ENCODE measurements at regions not wholly inside any gene's neighbourhood (a gene's known extent, or its start where the extent isn't known, plus 50 kb on each side); places are given as distances from the start of the nearest gene placed in this dataset.

DNA sequence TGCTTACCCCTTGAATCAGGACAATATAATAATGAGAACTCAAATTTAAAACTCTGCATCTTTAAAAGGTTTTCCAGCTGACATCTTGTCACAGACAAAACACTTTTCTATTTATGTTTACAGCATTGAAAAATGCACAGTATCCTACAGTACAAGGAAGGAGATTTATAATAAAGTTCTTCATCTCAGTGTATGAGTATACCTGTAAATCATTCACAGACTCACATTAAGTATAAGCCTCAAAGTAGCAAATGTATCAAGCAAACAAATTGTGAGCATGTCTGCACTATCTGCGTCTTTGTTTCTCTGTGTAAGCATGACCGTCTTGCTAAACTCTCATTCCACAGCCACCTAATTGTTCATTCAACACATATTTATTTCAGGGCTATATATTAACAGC, 52.8 kb downstream of the PPP1R2C start:
- no peak for DNase-seq

- DNase-seq = no peak
Measured at GRCh38 chrX:42720209-42720608, 57.8 kb downstream of the PPP1R2C start.

- no peak for DNase-seq
Measured at GRCh38 chrX:42715701-42716262, 62.2 kb downstream of the PPP1R2C start.

DNA sequence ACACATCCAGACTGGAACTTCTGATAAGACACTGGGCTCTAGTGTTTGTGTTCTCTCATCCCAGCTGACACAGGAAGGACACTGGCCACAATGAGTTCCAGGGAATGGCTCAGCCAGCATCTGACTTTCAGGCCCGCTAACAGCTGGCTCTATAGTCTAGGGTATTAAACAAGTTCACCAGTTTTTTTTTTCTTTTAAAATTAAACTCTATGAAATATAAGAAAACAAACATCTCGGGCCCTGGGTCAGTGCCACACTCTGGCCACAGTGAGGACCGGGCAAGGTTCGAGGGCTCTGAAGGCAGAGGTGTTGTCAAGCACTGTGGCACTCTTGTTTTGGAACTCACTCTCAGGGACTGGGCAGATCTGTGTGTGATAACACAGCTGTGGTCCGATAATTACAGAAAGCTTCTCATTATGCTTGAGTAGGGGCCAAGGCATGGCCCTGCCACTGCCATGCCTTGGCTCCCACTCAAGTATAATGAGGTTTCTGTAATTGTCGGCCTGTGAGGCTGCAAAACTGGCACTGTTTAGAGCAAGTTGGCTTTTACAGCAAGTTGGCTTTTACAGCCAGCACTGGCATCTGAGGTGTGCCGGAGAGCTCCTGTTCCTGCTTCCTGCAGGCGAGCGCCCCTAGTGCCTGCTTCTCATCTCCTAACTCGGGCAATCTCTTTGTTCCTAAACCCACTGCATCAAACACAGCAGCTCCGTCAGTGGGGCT, 62.8 kb downstream of the PPP1R2C start:
- DNase-seq = peak; percentile 31

GRCh38 chrX:42710452-42710851, 67.5 kb downstream of the PPP1R2C start:
- no peak for DNase-seq

- DNase-seq = no peak
Measured at GRCh38 chrX:42708222-42708621, 69.7 kb downstream of the PPP1R2C start.

DNA sequence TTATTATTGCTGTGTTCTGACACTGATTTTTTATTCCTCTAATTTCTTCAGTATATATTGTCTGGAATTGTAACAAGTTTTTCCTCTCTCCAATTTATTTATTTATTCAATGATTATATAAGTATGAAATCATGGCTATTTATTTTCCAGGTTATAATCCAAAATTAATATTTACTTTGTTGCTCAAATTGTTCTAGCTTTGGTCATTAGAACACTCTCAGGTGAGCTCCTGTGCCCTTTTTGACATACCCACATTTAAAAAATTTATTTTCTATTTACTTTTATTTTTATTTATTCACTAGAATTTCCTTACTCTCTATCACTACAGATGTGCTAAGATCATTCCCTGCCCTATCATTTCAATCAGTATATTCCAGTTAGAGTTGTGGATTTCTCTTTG, 70.2 kb downstream of the PPP1R2C start:
- no peak for DNase-seq

GRCh38 chrX:42704454-42704853, 73.5 kb downstream of the PPP1R2C start:
- no peak for DNase-seq

DNA sequence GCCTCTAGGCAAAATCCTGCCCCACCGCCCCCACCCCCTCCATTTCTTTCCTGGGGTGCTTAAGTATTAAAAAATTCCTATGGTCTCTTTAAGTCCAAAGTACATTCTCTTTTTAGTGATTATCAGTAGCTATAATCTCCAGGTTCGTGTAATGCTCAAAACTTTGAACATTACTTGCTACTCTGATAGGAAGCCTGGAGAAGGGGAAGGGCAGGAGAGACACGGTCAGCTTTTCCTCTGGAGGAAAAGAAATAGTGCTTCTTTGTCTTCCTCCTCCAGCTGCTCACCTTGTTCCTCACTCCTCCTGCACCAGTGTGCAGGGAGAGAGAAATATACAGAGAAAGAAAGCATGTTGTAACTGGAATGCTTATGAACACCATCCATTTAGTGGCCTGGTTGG, 80.4 kb downstream of the PPP1R2C start:
- DNase-seq = no peak

- no peak for DNase-seq
Measured at GRCh38 chrX:42696536-42697124, 81.3 kb downstream of the PPP1R2C start.

- no peak for DNase-seq
Measured at GRCh38 chrX:42695800-42696358, 82.1 kb downstream of the PPP1R2C start.

GRCh38 chrX:42694260-42694815, 83.6 kb downstream of the PPP1R2C start:
- no peak for DNase-seq

- no peak for DNase-seq
Measured at GRCh38 chrX:42691196-42691595, 86.8 kb downstream of the PPP1R2C start.

DNA sequence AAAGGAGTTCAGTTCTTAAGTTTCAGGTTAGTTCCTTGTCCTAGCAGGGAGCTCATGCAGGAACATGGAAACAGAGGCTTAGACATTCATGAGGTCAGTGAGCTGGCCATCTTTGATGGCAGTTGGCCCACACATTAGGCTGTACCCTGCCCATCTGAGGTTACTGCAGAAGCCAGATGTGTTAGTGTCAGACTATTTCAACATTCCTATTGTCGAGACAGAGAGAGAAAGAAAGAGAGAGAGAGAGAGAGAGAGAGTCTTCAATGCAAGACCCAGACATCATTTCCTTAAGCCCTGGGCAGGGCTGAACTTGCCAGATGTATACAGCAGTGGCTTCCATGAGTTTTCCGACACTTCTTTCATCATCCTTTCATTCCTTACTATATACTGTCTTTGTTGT, 91.3 kb downstream of the PPP1R2C start:
- DNase-seq = no peak

DNA sequence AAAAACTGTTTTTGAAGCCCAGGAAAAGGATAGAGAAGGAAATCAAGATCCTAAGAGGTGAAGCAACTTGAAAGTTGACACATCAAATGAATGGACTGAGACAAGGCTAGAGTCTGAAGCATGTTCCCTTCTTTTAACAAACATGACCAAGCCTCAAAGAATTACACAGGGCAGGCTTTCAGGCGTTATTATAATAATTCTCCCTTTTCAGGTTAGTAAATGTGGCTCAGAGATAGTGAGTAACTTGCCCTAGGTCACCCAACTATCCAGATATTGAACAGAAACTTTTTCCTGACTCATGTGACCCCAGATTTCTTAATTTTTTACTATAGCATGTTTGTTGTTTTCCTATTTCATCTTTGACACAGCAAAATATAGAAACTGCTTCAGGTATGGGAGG, 91.7 kb downstream of the PPP1R2C start:
- no peak for DNase-seq

DNA sequence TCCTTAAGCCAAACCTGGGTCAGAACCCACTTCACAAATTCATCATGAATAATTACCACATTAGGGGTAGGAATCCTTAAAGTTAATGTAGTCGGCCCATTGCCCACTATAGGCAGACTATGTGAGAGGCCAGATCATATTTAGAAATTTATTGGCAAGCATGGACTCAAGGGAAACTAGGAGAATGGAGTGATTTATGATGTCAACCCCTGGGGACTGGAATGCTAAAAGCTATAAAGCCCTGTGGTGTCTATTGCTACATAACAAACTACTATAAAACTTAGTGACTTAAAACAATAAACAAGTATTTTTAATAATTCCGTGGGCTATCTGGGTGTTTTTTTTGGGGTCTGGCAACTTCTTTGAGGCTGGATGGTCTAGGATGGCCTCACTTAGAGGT, 93.9 kb downstream of the PPP1R2C start:
- no peak for DNase-seq

DNA sequence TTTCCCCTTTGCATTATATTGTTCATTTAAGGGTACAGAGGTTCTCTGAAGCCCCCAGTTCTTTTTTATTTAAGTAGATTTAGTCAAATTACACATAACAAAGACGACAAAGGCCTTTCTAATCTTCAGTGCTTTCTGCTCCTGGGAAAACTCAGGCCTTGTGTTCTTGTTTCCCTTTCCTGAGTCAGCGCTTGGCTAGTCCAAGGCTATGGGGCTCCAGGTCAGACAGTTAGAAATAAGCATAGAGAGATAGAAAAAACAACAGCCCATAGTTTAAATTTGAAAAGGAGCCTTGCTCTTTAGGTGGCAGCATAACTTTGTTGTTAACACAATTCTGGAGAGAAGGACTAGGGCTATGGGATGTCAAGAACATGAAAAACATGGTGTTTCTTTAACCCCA, 97.3 kb downstream of the PPP1R2C start:
- no peak for DNase-seq

- no peak for DNase-seq
Measured at GRCh38 chrX:42678133-42678532, 99.8 kb downstream of the PPP1R2C start.

DNA sequence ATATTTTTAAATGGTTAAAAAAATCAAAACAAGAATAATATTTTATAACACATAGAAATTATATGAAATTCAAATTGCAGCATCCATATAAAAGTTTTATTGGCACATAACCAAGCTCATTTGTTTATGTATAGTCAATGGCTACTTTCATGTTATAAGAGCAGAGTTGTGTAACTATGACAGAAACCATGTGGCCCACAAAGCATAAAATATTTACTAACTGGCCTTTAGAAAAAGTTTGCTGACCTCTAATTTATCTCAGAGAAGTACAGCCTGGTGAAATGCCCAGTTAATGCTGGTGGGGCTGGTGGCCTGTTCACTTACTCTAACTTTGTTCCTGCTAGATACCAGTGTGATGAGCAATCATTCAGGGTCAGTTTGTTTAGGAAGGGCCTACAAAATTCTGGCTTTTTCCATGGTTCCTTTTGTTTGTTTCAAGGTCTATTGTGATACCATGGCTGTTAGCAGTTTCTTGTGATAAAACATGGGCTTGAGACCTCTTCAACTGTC, 104.6 kb downstream of the PPP1R2C start:
- no peak for DNase-seq

- DNase-seq = no peak
Measured at GRCh38 chrX:42664680-42665079, 113.3 kb downstream of the PPP1R2C start.

GRCh38 chrX:42628471-42628870, 149.5 kb downstream of the PPP1R2C start:
- no peak for DNase-seq

DNA sequence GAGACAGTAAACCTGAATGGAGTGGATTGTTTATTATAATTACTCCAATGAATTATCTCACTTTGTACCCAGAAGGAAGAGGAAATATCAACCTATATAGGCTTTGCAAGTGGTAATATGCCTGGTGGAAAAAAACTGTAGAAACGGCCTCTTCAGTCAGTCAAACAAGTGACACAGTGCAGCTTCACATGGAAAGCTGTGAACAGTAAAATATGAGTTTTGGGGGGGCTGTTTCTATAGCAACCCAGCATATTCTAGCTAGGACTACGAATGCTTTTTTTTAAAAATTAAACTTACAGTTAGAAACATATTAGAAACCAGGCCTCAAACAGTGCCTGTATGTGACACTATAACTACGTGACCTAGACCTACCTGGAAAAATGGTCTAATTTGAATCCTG, 150.1 kb downstream of the PPP1R2C start:
- DNase-seq = no peak

- no peak for DNase-seq
Measured at GRCh38 chrX:42624524-42624923, 153.4 kb downstream of the PPP1R2C start.

DNA sequence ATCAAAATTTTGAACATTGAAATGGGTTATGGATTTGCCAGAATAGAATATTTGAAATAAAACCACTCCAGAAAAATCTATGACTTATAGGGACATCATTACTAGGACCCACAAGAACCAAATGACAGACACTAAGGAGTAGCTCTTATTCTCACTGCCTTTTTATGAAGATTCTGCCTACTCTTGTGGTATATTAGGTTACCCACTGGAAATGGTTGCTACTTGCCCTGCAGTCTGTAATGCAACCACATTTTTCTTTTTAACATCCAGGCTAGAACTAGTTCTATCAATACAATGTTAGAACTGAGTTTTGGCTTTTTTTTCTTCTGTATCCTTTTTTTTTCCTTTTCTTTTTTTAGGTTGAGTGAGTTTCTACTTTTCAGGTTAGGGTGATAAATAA, 158.9 kb downstream of the PPP1R2C start:
- DNase-seq = no peak

All from effector CD4-positive, alpha-beta T cell (primary cell).